ENCODE measurements at regions not wholly inside any gene's neighbourhood (a gene's known extent, or its start where the extent isn't known, plus 50 kb on each side); places are given as distances from the start of the nearest gene placed in this dataset.

- DNase-seq = no peak
- Histone ChIP-seq H3K4me3 (ENCODE audit: low read length) (no peak overlapping the region), H3F3A (ENCODE audit: insufficient read depth, low read length) (no peaks in the 10 kb centered on the region), H3K27ac (ENCODE audit: low read length) (no peak overlapping the region), H3K27me3 (replicated peaks; ENCODE audit: insufficient read depth, low read length) (no peaks in the 10 kb centered on the region), H3K9me2 (replicated peaks; ENCODE audit: insufficient read depth, low read length) (no peaks in the 10 kb centered on the region), H3K4me2 (ENCODE audit: low read depth, low read length) (no peak overlapping the region), H3K79me2 (ENCODE audit: low read length) (no peaks in the 10 kb centered on the region), H3K9me3 (replicated peaks; ENCODE audit: insufficient read depth, low read length) (no peaks in the 10 kb centered on the region), H3K9ac (ENCODE audit: low read length) (no peak overlapping the region), H4K20me1 (ENCODE audit: insufficient read depth, low read length) (no peaks in the 10 kb centered on the region), H3K36me3 (replicated peaks; ENCODE audit: insufficient read depth, low read length) (no peaks in the 10 kb centered on the region), H3K4me1 (ENCODE audit: low read length) (no peaks in the 10 kb centered on the region), H2AFZ (ENCODE audit: low read length) (no peak overlapping the region)
- no peak for TF ChIP-seq EZH2 (optimal IDR thresholded peaks at IDR 0.05; ENCODE audit: low read depth, low read length)
- no peak for TF ChIP-seq EZH2phosphoT487 (IDR thresholded peaks at IDR 0.05; ENCODE audit: low read length)
- TF ChIP-seq CTCF (IDR thresholded peaks at IDR 0.05; ENCODE audit: low read length) = no peak
These were observed 103.4 kb upstream of the NPAS2 start for GRCh38 chr2:100716581-100716980.

- no peaks in the 10 kb centered on the region for H4K20me1 ChIP-seq (ENCODE audit: insufficient read depth, low read length)
- H3K27ac ChIP-seq (ENCODE audit: low read length) = no peak overlapping the region
- H3K36me3 ChIP-seq (replicated peaks; ENCODE audit: insufficient read depth, low read length) = no peaks in the 10 kb centered on the region
- no peaks in the 10 kb centered on the region for H3K4me1 ChIP-seq (ENCODE audit: low read length)
- H3K27me3 ChIP-seq (replicated peaks; ENCODE audit: insufficient read depth, low read length) = no peaks in the 10 kb centered on the region
- no peak overlapping the region for H3K4me3 ChIP-seq (ENCODE audit: low read length)
- H3F3A ChIP-seq (ENCODE audit: insufficient read depth, low read length) = no peaks in the 10 kb centered on the region
- no peak overlapping the region for H3K4me2 ChIP-seq (ENCODE audit: low read depth, low read length)
- no peak overlapping the region for H2AFZ ChIP-seq (ENCODE audit: low read length)
- DNase-seq = no peak
- H3K79me2 ChIP-seq (ENCODE audit: low read length) = no peaks in the 10 kb centered on the region
- H3K9ac ChIP-seq (ENCODE audit: low read length) = no peak overlapping the region
- H3K9me2 ChIP-seq (replicated peaks; ENCODE audit: insufficient read depth, low read length) = no peaks in the 10 kb centered on the region
- no peak for TF ChIP-seq EZH2phosphoT487 (IDR thresholded peaks at IDR 0.05; ENCODE audit: low read length)
- TF ChIP-seq CTCF (IDR thresholded peaks at IDR 0.05; ENCODE audit: low read length) = no peak
- no peak for TF ChIP-seq EZH2 (optimal IDR thresholded peaks at IDR 0.05; ENCODE audit: low read depth, low read length)
- no peaks in the 10 kb centered on the region for H3K9me3 ChIP-seq (replicated peaks; ENCODE audit: insufficient read depth, low read length)
These were observed 101.8 kb upstream of the NPAS2 start for GRCh38 chr2:100718065-100718629.

GRCh38 chr2:100720445-100720844 is 99.5 kb upstream of the NPAS2 start:
- H2AFZ ChIP-seq (ENCODE audit: low read length) = no peak overlapping the region
- H3K4me3 ChIP-seq (ENCODE audit: low read length) = no peak overlapping the region
- H3K4me2 ChIP-seq (ENCODE audit: low read depth, low read length) = no peak overlapping the region
- no peak for TF ChIP-seq CTCF (IDR thresholded peaks at IDR 0.05; ENCODE audit: low read length)
- TF ChIP-seq EZH2 (optimal IDR thresholded peaks at IDR 0.05; ENCODE audit: low read depth, low read length) = no peak
- no peak for TF ChIP-seq EZH2phosphoT487 (IDR thresholded peaks at IDR 0.05; ENCODE audit: low read length)
- no peaks in the 10 kb centered on the region for H3K79me2 ChIP-seq (ENCODE audit: low read length)
- no peaks in the 10 kb centered on the region for H4K20me1 ChIP-seq (ENCODE audit: insufficient read depth, low read length)
- no peaks in the 10 kb centered on the region for H3K9me2 ChIP-seq (replicated peaks; ENCODE audit: insufficient read depth, low read length)
- H3F3A ChIP-seq (ENCODE audit: insufficient read depth, low read length) = no peaks in the 10 kb centered on the region
- H3K4me1 ChIP-seq (ENCODE audit: low read length) = no peaks in the 10 kb centered on the region
- H3K27ac ChIP-seq (ENCODE audit: low read length) = no peak overlapping the region
- no peak overlapping the region for H3K9ac ChIP-seq (ENCODE audit: low read length)
- no peak for DNase-seq
- H3K27me3 ChIP-seq (replicated peaks; ENCODE audit: insufficient read depth, low read length) = no peaks in the 10 kb centered on the region
- H3K9me3 ChIP-seq (replicated peaks; ENCODE audit: insufficient read depth, low read length) = no peaks in the 10 kb centered on the region
- no peaks in the 10 kb centered on the region for H3K36me3 ChIP-seq (replicated peaks; ENCODE audit: insufficient read depth, low read length)

Data from MM.1S (cell line).